H9 (cell line): ENCODE measurements at regions not wholly inside any gene's neighbourhood (a gene's known extent, or its start where the extent isn't known, plus 50 kb on each side); places are given as distances from the start of the nearest gene placed in this dataset.

ENCODE experiments used
- DNase-seq: peaks from one replicate; pipeline ENCODE4 v3.0.0-alpha.2; 2017
- H2AFZ ChIP-seq: one replicate; pipeline ENCODE4 v1.6.1; 2013; ENCODE audit warnings: mild to moderate bottlenecking, low read length, control low read depth, moderate library complexity
- H2AK5ac ChIP-seq: 2 replicates; pipeline ENCODE4 v1.6.1; 2013; ENCODE audit warnings: low read length, control low read depth, mixed read lengths; ENCODE audit not compliant: insufficient read length
- H2BK120ac ChIP-seq: one replicate; pipeline ENCODE4 v1.6.1; 2013; ENCODE audit warnings: low read depth, mild to moderate bottlenecking, low read length, control low read depth, inconsistent platforms; ENCODE audit not compliant: poor library complexity, severe bottlenecking
- H2BK12ac ChIP-seq: 2 replicates; pipeline ENCODE4 v1.6.1; 2013; ENCODE audit warnings: low read length, control low read depth, mixed read lengths, low read depth; ENCODE audit not compliant: insufficient read length
- H2BK15ac ChIP-seq: 2 replicates; pipeline ENCODE4 v1.6.1; 2013; ENCODE audit warnings: low read depth, low read length, control low read depth
- H2BK20ac ChIP-seq: one replicate; pipeline ENCODE4 v1.6.1; 2013; ENCODE audit warnings: low read depth, mild to moderate bottlenecking, low read length, control low read depth, inconsistent platforms; ENCODE audit not compliant: poor library complexity, severe bottlenecking
- H2BK5ac ChIP-seq: 2 replicates; pipeline ENCODE4 v1.6.1; 2013; ENCODE audit warnings: low read length, control low read depth, mixed read lengths; ENCODE audit not compliant: insufficient read length
- H3K14ac ChIP-seq: 2 replicates; pipeline ENCODE4 v1.6.1; 2013; ENCODE audit warnings: low read length, control low read depth; ENCODE audit not compliant: insufficient read depth
- H3K18ac ChIP-seq: 2 replicates; pipeline ENCODE4 v1.6.1; 2013; ENCODE audit warnings: low read depth, mild to moderate bottlenecking, mixed read lengths, low read length, control low read depth; ENCODE audit not compliant: insufficient read length
- H3K23ac ChIP-seq: 2 replicates; pipeline ENCODE4 v1.6.1; 2013; ENCODE audit warnings: low read length, control low read depth, mixed read lengths, low read depth; ENCODE audit not compliant: insufficient read length
- H3K23me2 ChIP-seq: 2 replicates; pipeline ENCODE4 v1.6.1; 2013; ENCODE audit warnings: low read depth, mild to moderate bottlenecking, mixed read lengths, low read length, control low read depth; ENCODE audit not compliant: insufficient read length, poor library complexity, severe bottlenecking
- H3K27ac ChIP-seq: 2 replicates; pipeline ENCODE4 v1.5.1; 2013; ENCODE audit warnings: low read length, control low read depth, mixed read lengths, low read depth; ENCODE audit not compliant: insufficient read length
- H3K27me3 ChIP-seq: 2 replicates; pipeline ENCODE4 v1.6.1; 2013; ENCODE audit warnings: low read length, control low read depth, inconsistent platforms; ENCODE audit not compliant: insufficient read depth
- H3K4ac ChIP-seq: 2 replicates; pipeline ENCODE4 v1.6.1; 2013; ENCODE audit warnings: low read depth, mild to moderate bottlenecking, control low read depth, inconsistent platforms, low read length, moderate library complexity
- H3K4me1 ChIP-seq: 2 replicates; pipeline ENCODE4 v1.6.1; 2013; ENCODE audit warnings: low read length, control low read depth, inconsistent platforms; ENCODE audit not compliant: insufficient read depth
- H3K4me2 ChIP-seq: 2 replicates; pipeline ENCODE4 v1.6.1; 2013; ENCODE audit warnings: low read length, control low read depth, mixed read lengths; ENCODE audit not compliant: insufficient read length, insufficient read depth
- H3K56ac ChIP-seq: 2 replicates; pipeline ENCODE4 v1.6.1; 2013; ENCODE audit warnings: low read depth, mild to moderate bottlenecking, mixed read lengths, low read length, control low read depth; ENCODE audit not compliant: insufficient read length
- H3K79me1 ChIP-seq: 2 replicates; pipeline ENCODE4 v1.6.1; 2013; ENCODE audit warnings: low read depth, mild to moderate bottlenecking, moderate library complexity, low read length, control low read depth, inconsistent platforms; ENCODE audit not compliant: insufficient read depth, poor library complexity, severe bottlenecking
- H3K79me2 ChIP-seq: 2 replicates; pipeline ENCODE4 v1.6.1; 2013; ENCODE audit warnings: low read length, control low read depth, inconsistent platforms; ENCODE audit not compliant: insufficient read depth
- H3K9ac ChIP-seq: 2 replicates; pipeline ENCODE4 v1.6.1; 2013; ENCODE audit warnings: low read length, control low read depth, mixed read lengths; ENCODE audit not compliant: insufficient read length; ENCODE audit errors: extremely low read depth
- H3K9me3 ChIP-seq: one replicate; pipeline ENCODE4 v1.6.1; 2013; ENCODE audit warnings: low read depth, low read length, inconsistent platforms; ENCODE audit not compliant: control insufficient read depth
- H3T11ph ChIP-seq: one replicate; pipeline ENCODE4 v1.6.1; 2013; ENCODE audit warnings: mild to moderate bottlenecking, low read length, control low read depth, inconsistent platforms
- H4K20me1 ChIP-seq: one replicate; pipeline ENCODE4 v1.6.1; 2013; ENCODE audit not compliant: control insufficient read depth, insufficient read length, insufficient read depth
- H4K5ac ChIP-seq: 2 replicates; pipeline ENCODE4 v1.6.1; 2013; ENCODE audit warnings: low read depth, mild to moderate bottlenecking, mixed read lengths, low read length, control low read depth; ENCODE audit not compliant: insufficient read length
- H4K8ac ChIP-seq: replicated peaks from 2 replicates; pipeline ENCODE4 v1.6.1; 2013; ENCODE audit warnings: low read length, control low read depth, mixed read lengths, low read depth; ENCODE audit not compliant: insufficient read length
- H4K91ac ChIP-seq: 2 replicates; pipeline ENCODE4 v1.6.1; 2013; ENCODE audit warnings: low read depth, mild to moderate bottlenecking, moderate library complexity, mixed read lengths, low read length, control low read depth; ENCODE audit not compliant: insufficient read length
- H3K27ac Mint-ChIP-seq, 3 experiments: 2 replicates in 2 of 3; 3 replicates in 1 of 3; pipeline ENCODE4 v1.8.0; 2020 to 2021; ENCODE audit warnings: mixed read lengths in 3 of 3, mild to moderate bottlenecking in 1 of 3, moderate library complexity in 1 of 3
- H3K27me3 Mint-ChIP-seq: 2 replicates; pipeline ENCODE4 v1.8.0; 2021; ENCODE audit warnings: low read depth, mild to moderate bottlenecking, moderate library complexity, mixed read lengths
- H3K36me3 Mint-ChIP-seq, 3 experiments: 2 replicates in 2 of 3; 3 replicates in 1 of 3; pipeline ENCODE4 v1.8.0; 2020 to 2021; ENCODE audit warnings: low read depth in 3 of 3, mixed read lengths in 3 of 3; ENCODE audit not compliant: insufficient read depth in 1 of 3
- H3K4me1 Mint-ChIP-seq, 2 experiments: 2 replicates each; pipeline ENCODE4 v1.8.0; 2020; ENCODE audit warnings: mixed read lengths in 2 of 2
- H3K4me3 Mint-ChIP-seq, 2 experiments: 2 replicates in 1 of 2; 3 replicates in 1 of 2; pipeline ENCODE4 v1.8.0; 2020 to 2021; ENCODE audit warnings: mild to moderate bottlenecking in 2 of 2, mixed read lengths in 2 of 2, moderate library complexity in 1 of 2
- H3K9me3 Mint-ChIP-seq, 2 experiments: 2 replicates in 1 of 2; 3 replicates in 1 of 2; pipeline ENCODE4 v1.8.0; 2020; ENCODE audit warnings: mild to moderate bottlenecking in 2 of 2, mixed read lengths in 2 of 2, moderate library complexity in 1 of 2
- WGBS: extraction: QIAGEN DNeasy Blood & Tissue Kit; methylation state at CpG from one replicate; pipeline ENCODE4 v1.1.7; 2013; ENCODE audit warnings: missing lambda C conversion rate, low lambda C conversion rate, mixed read lengths; ENCODE audit not compliant: insufficient read length; ENCODE audit errors: extremely low coverage; 5-methylcytosine and 5-hydroxymethylcytosine counted together
- TF ChIP-seq, protein P1 (sequence below): fragments of 200-600 bp; sonication (generic); conservative IDR thresholded peaks from 3 replicates; pipeline ENCODE4 v1.8.0; 2021; ENCODE audit warnings: antibody characterized with exemption, mild to moderate bottlenecking

- no peak overlapping the region for H3K56ac ChIP-seq
- WGBS: no CpG with 5 or more reads among the region's 1 CpG
- H4K20me1 ChIP-seq: peaks cover 3% of the 10 kb centered on the region
- H3K14ac ChIP-seq: no peak overlapping the region
- TF ChIP-seq, protein P1, sequence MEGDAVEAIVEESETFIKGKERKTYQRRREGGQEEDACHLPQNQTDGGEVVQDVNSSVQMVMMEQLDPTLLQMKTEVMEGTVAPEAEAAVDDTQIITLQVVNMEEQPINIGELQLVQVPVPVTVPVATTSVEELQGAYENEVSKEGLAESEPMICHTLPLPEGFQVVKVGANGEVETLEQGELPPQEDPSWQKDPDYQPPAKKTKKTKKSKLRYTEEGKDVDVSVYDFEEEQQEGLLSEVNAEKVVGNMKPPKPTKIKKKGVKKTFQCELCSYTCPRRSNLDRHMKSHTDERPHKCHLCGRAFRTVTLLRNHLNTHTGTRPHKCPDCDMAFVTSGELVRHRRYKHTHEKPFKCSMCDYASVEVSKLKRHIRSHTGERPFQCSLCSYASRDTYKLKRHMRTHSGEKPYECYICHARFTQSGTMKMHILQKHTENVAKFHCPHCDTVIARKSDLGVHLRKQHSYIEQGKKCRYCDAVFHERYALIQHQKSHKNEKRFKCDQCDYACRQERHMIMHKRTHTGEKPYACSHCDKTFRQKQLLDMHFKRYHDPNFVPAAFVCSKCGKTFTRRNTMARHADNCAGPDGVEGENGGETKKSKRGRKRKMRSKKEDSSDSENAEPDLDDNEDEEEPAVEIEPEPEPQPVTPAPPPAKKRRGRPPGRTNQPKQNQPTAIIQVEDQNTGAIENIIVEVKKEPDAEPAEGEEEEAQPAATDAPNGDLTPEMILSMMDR: no peak
- H2BK12ac ChIP-seq: no peak overlapping the region
- H2BK15ac ChIP-seq: no peak overlapping the region
- no peak overlapping the region for H2BK5ac ChIP-seq
- H3K27me3 Mint-ChIP-seq: peaks cover 4% of the 10 kb centered on the region
- H3K27ac Mint-ChIP-seq: no peak overlapping the region
- H3K79me2 ChIP-seq: no peaks in the 10 kb centered on the region
- peaks cover 0 to 2% of the 10 kb centered on the region in 2 experiments; a peak in 1 of 5 replicates for H3K9me3 Mint-ChIP-seq
- no peak overlapping the region for H3T11ph ChIP-seq
- H3K27ac ChIP-seq: no peak overlapping the region
- no peak overlapping the region for H3K9ac ChIP-seq
- no peak overlapping the region for H4K5ac ChIP-seq
- no peak overlapping the region for H3K4ac ChIP-seq
- no peak for DNase-seq
- H3K23ac ChIP-seq: no peak overlapping the region
- no peaks in the 10 kb centered on the region for H3K23me2 ChIP-seq
- H3K4me3 Mint-ChIP-seq: no peak overlapping the region
- no peak overlapping the region for H3K18ac ChIP-seq
- H2BK20ac ChIP-seq: no peak overlapping the region
- H3K79me1 ChIP-seq: no peaks in the 10 kb centered on the region
- peaks cover 37 to 54% of the 10 kb centered on the region in 2 experiments for H3K4me1 Mint-ChIP-seq
- H3K27me3 ChIP-seq: no peaks in the 10 kb centered on the region
- H3K4me1 ChIP-seq: no peaks in the 10 kb centered on the region; the same call in 1 of the 2 replicates
- no peak overlapping the region for H3K4me2 ChIP-seq
- H3K36me3 Mint-ChIP-seq: no peaks in the 10 kb centered on the region; a peak in 1 of 7 replicates
- no peak overlapping the region for H4K91ac ChIP-seq
- no peaks in the 10 kb centered on the region for H3K9me3 ChIP-seq
- no peak overlapping the region for H2BK120ac ChIP-seq
- H2AFZ ChIP-seq: no peak overlapping the region
- no peak overlapping the region for H2AK5ac ChIP-seq
- no peak overlapping the region for H4K8ac ChIP-seq
Measured at GRCh38 chr20:48286601-48287000, 501.3 kb upstream of the SULF2 start.
